Upper lobe of left lung (tissue), 6 donors: ENCODE measurements at regions not wholly inside any gene's neighbourhood (a gene's known extent, or its start where the extent isn't known, plus 50 kb on each side); places are given as distances from the start of the nearest gene placed in this dataset.
A peak's percentile ranks its signal among the peaks of the same experiment; 100 is the strongest.

Experiments used
- ATAC-seq, 2 donors: fragments of 200-7000 bp; cut with Tn5 transposase; one replicate each; pipeline ENCODE4 v1.9.1; 2022; ENCODE audit warnings: mild to moderate bottlenecking in 2 of 2, moderate library complexity in 2 of 2; ENCODE audit not compliant: low FRiP score in 2 of 2
- DNase-seq, 2 donors: peaks; one replicate each; pipeline ENCODE4 v3.0.0-alpha.2; 2019 to 2020
- H3K27ac ChIP-seq, 4 donors: fragments of 200-600 bp; sonication (generic); one replicate each; pipeline ENCODE4 v1.5.1; 2016 to 2019
- H3K27me3 ChIP-seq, 4 donors: fragments of 200-600 bp; sonication (generic); one replicate each; pipeline ENCODE4 v1.5.1; 2017 to 2019
- H3K36me3 ChIP-seq, 4 donors: fragments of 200-600 bp; sonication (generic); one replicate each; pipeline ENCODE4 v1.5.1; 2016 to 2019
- H3K4me1 ChIP-seq, 4 donors: fragments of 200-600 bp; sonication (generic); one replicate each; pipeline ENCODE4 v1.5.1; 2018 to 2019
- H3K4me3 ChIP-seq, 4 donors: fragments of 200-600 bp; sonication (generic); one replicate each; pipeline ENCODE4 v1.5.1; 2017 to 2019; ENCODE audit warnings: mild to moderate bottlenecking in 2 of 4, moderate library complexity in 1 of 4
- H3K9me3 ChIP-seq, 4 donors: fragments of 200-600 bp; sonication (generic); one replicate each; pipeline ENCODE4 v1.5.1; 2018 to 2019
- CTCF ChIP-seq, 6 experiments: fragments of 450-650 bp in 4 of 6; fragments of 200-600 bp in 2 of 6; sonication (generic) in 2 of 6; IDR thresholded peaks; one replicate each; pipeline ENCODE4 v1.5.1; 2016 to 2019; ENCODE audit warnings: antibody characterized with exemption in 6 of 6
- EP300 ChIP-seq, 4 donors: sonication (generic); formaldehyde crosslinking; IDR thresholded peaks; one replicate each; pipeline ENCODE4 v1.5.1; 2017; ENCODE audit warnings: antibody characterized with exemption in 4 of 4, control low read depth in 2 of 4
- POLR2A ChIP-seq, 4 donors: fragments of 450-650 bp; IDR thresholded peaks; one replicate each; pipeline ENCODE4 v1.5.1; 2016 to 2017; ENCODE audit warnings: antibody characterized with exemption in 4 of 4, mild to moderate bottlenecking in 2 of 4
- POLR2AphosphoS5 ChIP-seq, 2 donors: sonication (generic); formaldehyde crosslinking; IDR thresholded peaks; one replicate each; pipeline ENCODE4 v1.5.1; 2017; ENCODE audit warnings: antibody characterized with exemption in 2 of 2
- WGBS, 2 donors: methylation state at CpG; one replicate each; pipeline ENCODE4 v1.1.5; 2017 to 2018; 5-methylcytosine and 5-hydroxymethylcytosine counted together
- donor health status: DM: no; HTN: no; CAD: no; lungs with moderate emphysema.
- donor health status: DM: no; HTN: yes; CAD: no; lungs with severe emphysema.

- 64 to 76% methylated on average over 7 of the region's 7 CpGs for WGBS, 2 donors
- H3K36me3 ChIP-seq = no peaks in the 10 kb centered on the region
- peaks cover 0 to 9% (median 2%) of the 10 kb centered on the region in 4 donors for H3K4me1 ChIP-seq
- no peak overlapping the region for H3K27ac ChIP-seq
- DNase-seq = no peak
- no peak for ATAC-seq
- no peak overlapping the region for H3K4me3 ChIP-seq
- no peaks in the 10 kb centered on the region for H3K27me3 ChIP-seq
- TF ChIP-seq EP300 (IDR thresholded peaks at IDR 0.05) = no peak
- TF ChIP-seq CTCF (IDR thresholded peaks at IDR 0.05) = no peak
- TF ChIP-seq POLR2A (IDR thresholded peaks at IDR 0.05) = no peak
- no peak for TF ChIP-seq POLR2AphosphoS5 (IDR thresholded peaks at IDR 0.05)
- H3K9me3 ChIP-seq = no peaks in the 10 kb centered on the region
Measured at GRCh38 chr6:108767418-108768165, 80.6 kb upstream of the ARMC2 start.

DNA sequence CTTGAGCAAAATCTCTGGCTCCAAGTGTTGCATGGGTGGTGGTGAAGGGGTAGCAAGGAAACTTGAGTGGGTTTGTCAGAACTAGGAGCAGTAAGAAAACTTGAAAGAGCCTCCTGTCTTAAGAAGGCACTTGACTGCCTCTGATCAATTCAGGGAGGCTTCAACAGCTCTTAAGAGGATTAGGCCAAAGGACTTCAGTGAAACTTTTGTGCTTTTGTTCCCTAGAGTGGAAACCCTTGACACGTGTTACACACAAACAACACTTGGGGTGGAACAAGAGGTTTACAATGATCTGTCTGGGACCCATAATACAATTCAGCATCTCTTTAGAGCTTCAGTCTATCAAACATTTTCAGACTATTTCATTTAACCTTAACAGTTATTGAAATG is 80.1 kb upstream of the ARMC2 start:
- 79 to 100% methylated on average over 1 of the region's 1 CpG for WGBS, 2 donors
- Histone ChIP-seq H3K4me3 (no peak overlapping the region), H3K27me3 (no peaks in the 10 kb centered on the region), H3K36me3 (no peaks in the 10 kb centered on the region), H3K9me3 (no peaks in the 10 kb centered on the region), H3K27ac (no peak overlapping the region), H3K4me1 (peaks cover 0 to 9% (median 2%) of the 10 kb centered on the region in 4 donors)
- DNase-seq = no peak
- ATAC-seq = no peak
- TF ChIP-seq POLR2A (IDR thresholded peaks at IDR 0.05) (no peak), CTCF (IDR thresholded peaks at IDR 0.05) (no peak), POLR2AphosphoS5 (IDR thresholded peaks at IDR 0.05) (no peak), EP300 (IDR thresholded peaks at IDR 0.05) (no peak)

DNA sequence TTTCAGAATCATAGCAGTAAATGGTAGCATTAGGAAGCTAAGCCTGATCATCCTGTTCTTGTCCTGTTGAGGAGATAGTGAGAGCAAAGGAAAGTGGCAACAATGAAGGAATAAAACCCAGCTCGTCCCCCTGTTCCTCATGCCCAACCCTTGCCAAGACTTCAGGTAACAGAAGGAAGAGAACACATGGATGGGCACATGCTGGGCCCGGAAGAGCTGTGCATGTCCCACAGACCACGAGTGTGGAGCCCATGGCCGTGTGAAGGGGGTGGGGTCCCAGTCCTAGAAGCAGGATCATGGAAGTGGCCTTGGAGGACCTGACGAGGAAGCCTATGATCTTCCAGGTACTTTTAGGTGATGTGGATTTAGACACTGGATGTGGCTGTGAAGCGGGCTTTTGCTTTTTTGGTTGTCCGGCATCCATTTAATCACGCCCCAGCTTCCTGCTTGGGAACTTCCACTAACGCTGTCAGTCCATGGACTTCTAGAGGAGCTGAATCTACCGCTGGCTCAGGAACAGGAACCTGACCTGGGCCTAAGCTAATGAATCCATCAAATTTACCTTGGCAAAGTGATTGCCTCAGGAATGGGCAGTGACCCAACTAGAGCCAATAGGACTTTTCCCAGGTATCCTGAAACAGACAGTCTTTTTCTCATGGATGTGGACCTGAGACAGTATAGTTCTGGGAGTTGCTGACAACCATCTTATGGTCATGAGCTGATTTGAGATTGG is 79.3 kb upstream of the ARMC2 start:
- Histone ChIP-seq H3K27me3 (no peaks in the 10 kb centered on the region), H3K36me3 (no peaks in the 10 kb centered on the region), H3K27ac (no peak overlapping the region), H3K4me1 (peaks cover 0 to 9% (median 2%) of the 10 kb centered on the region in 4 donors), H3K9me3 (no peaks in the 10 kb centered on the region), H3K4me3 (no peak overlapping the region)
- no peak for DNase-seq
- no peak for ATAC-seq
- TF ChIP-seq POLR2AphosphoS5 (IDR thresholded peaks at IDR 0.05) (no peak), EP300 (IDR thresholded peaks at IDR 0.05) (no peak), POLR2A (IDR thresholded peaks at IDR 0.05) (no peak), CTCF (IDR thresholded peaks at IDR 0.05) (no peak)
- 90 to 100% methylated on average over 10 of the region's 10 CpGs for WGBS, 2 donors

GRCh38 chr6:108771421-108771820 is 76.8 kb upstream of the ARMC2 start:
- DNase-seq = no peak
- TF ChIP-seq POLR2AphosphoS5 (IDR thresholded peaks at IDR 0.05) (peak in 1 of 2 donors; percentile 72), POLR2A (IDR thresholded peaks at IDR 0.05) (no peak)

GRCh38 chr6:108774555-108774954 is 73.7 kb upstream of the ARMC2 start:
- TF ChIP-seq CTCF (IDR thresholded peaks at IDR 0.05) = no peak
- TF ChIP-seq POLR2A (IDR thresholded peaks at IDR 0.05) = no peak
- TF ChIP-seq EP300 (IDR thresholded peaks at IDR 0.05) = no peak
- TF ChIP-seq POLR2AphosphoS5 (IDR thresholded peaks at IDR 0.05) = no peak
- 96 to 97% methylated on average over 3 of the region's 3 CpGs for WGBS, 2 donors
- H3K9me3 ChIP-seq = no peaks in the 10 kb centered on the region
- no peaks in the 10 kb centered on the region for H3K36me3 ChIP-seq
- no peaks in the 10 kb centered on the region for H3K4me1 ChIP-seq
- no peak for ATAC-seq
- no peaks in the 10 kb centered on the region for H3K27me3 ChIP-seq
- H3K4me3 ChIP-seq = no peak overlapping the region
- DNase-seq = no peak
- H3K27ac ChIP-seq = no peak overlapping the region

More at GRCh38 chr6:108771421-108771820, 76.8 kb upstream of the ARMC2 start:
- peak in 1 of 2 donors; percentile 28 for ATAC-seq
- WGBS, 2 donors = 76 to 100% methylated on average over 1 of the region's 1 CpG
- H3K27me3 ChIP-seq = no peaks in the 10 kb centered on the region
- no peak overlapping the region for H3K4me3 ChIP-seq
- no peaks in the 10 kb centered on the region for H3K36me3 ChIP-seq
- H3K9me3 ChIP-seq = no peaks in the 10 kb centered on the region
- H3K4me1 ChIP-seq = peaks cover 0 to 9% (median 2%) of the 10 kb centered on the region in 4 donors
- no peak overlapping the region for H3K27ac ChIP-seq
